ENCODE measurements at regions not wholly inside any gene's neighbourhood (a gene's known extent, or its start where the extent isn't known, plus 50 kb on each side); places are given as distances from the start of the nearest gene placed in this dataset.

GRCh38 chr17:74107107-74107506 lies 96.4 kb upstream of the RPL38 start (continued):
- TF ChIP-seq ATF3 (IDR thresholded peaks at IDR 0.05; ENCODE audit: insufficient read depth, low read depth, low read length), result no peak
- no peak for TF ChIP-seq POU5F1 (IDR thresholded peaks at IDR 0.05; ENCODE audit: low read depth, low read length)
- no peak for TF ChIP-seq CBX8 (IDR thresholded peaks at IDR 0.05; ENCODE audit: borderline replicate concordance, low read depth, low read length)
- TF ChIP-seq TEAD4 (IDR thresholded peaks at IDR 0.05; ENCODE audit: low read depth, low read length), result no peak
- TF ChIP-seq CBX5 (IDR thresholded peaks at IDR 0.05; ENCODE audit: low read depth, low read length), result no peak
- TF ChIP-seq RFX5 (IDR thresholded peaks at IDR 0.05; ENCODE audit: borderline replicate concordance, low read depth, low read length), result no peak
- no peak for TF ChIP-seq JUND (IDR thresholded peaks at IDR 0.05; ENCODE audit: low read length)
